ENCODE measurements at regions not wholly inside any gene's neighbourhood (a gene's known extent, or its start where the extent isn't known, plus 50 kb on each side); places are given as distances from the start of the nearest gene placed in this dataset.
"Not testable (repeated sequence)": the region's sequence is repeated elsewhere in the genome, so short reads cannot be mapped to it uniquely, and the experiment has no call there.

DNA sequence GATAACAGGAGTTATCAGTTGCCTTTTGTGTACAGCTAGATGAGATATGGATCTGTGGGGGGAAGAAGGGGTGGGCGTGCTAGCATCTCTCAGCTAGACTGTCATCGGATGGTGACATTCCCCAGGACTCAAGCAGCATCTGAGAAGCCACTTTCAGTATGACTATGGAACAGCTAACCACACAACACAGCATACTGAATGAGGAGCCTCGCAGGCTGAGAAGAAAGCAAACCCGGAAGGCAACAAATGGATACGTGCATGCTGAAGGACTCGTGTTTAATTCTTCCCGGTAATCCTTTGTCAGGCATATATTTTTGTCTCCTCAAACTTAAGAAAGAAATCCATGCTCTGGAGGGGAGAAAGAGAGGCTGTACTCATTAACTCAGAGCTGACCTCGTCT, 95.7 kb upstream of the DGCR6 start:
- TF ChIP-seq, protein P1, sequence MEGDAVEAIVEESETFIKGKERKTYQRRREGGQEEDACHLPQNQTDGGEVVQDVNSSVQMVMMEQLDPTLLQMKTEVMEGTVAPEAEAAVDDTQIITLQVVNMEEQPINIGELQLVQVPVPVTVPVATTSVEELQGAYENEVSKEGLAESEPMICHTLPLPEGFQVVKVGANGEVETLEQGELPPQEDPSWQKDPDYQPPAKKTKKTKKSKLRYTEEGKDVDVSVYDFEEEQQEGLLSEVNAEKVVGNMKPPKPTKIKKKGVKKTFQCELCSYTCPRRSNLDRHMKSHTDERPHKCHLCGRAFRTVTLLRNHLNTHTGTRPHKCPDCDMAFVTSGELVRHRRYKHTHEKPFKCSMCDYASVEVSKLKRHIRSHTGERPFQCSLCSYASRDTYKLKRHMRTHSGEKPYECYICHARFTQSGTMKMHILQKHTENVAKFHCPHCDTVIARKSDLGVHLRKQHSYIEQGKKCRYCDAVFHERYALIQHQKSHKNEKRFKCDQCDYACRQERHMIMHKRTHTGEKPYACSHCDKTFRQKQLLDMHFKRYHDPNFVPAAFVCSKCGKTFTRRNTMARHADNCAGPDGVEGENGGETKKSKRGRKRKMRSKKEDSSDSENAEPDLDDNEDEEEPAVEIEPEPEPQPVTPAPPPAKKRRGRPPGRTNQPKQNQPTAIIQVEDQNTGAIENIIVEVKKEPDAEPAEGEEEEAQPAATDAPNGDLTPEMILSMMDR (IDR thresholded peaks at IDR 0.05), result not testable (repeated sequence)
- not testable (repeated sequence) for TF ChIP-seq MAZ (IDR thresholded peaks at IDR 0.05; ENCODE audit: borderline replicate concordance, low read depth, low read length); RNF2 (IDR thresholded peaks at IDR 0.05; ENCODE audit: borderline replicate concordance, low read depth); FOSB (CRISPR knock-in tag; IDR thresholded peaks at IDR 0.05); HOXA7 (CRISPR knock-in tag; IDR thresholded peaks at IDR 0.05); POLR2AphosphoS2 (conservative IDR thresholded peaks at IDR 0.05; ENCODE audit: low read length)
- TF ChIP-seq, protein P2, sequence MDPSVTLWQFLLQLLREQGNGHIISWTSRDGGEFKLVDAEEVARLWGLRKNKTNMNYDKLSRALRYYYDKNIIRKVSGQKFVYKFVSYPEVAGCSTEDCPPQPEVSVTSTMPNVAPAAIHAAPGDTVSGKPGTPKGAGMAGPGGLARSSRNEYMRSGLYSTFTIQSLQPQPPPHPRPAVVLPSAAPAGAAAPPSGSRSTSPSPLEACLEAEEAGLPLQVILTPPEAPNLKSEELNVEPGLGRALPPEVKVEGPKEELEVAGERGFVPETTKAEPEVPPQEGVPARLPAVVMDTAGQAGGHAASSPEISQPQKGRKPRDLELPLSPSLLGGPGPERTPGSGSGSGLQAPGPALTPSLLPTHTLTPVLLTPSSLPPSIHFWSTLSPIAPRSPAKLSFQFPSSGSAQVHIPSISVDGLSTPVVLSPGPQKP (IDR thresholded peaks at IDR 0.05; ENCODE audit: low read depth, low read length), result not testable (repeated sequence)
- TF ChIP-seq, protein P3, sequence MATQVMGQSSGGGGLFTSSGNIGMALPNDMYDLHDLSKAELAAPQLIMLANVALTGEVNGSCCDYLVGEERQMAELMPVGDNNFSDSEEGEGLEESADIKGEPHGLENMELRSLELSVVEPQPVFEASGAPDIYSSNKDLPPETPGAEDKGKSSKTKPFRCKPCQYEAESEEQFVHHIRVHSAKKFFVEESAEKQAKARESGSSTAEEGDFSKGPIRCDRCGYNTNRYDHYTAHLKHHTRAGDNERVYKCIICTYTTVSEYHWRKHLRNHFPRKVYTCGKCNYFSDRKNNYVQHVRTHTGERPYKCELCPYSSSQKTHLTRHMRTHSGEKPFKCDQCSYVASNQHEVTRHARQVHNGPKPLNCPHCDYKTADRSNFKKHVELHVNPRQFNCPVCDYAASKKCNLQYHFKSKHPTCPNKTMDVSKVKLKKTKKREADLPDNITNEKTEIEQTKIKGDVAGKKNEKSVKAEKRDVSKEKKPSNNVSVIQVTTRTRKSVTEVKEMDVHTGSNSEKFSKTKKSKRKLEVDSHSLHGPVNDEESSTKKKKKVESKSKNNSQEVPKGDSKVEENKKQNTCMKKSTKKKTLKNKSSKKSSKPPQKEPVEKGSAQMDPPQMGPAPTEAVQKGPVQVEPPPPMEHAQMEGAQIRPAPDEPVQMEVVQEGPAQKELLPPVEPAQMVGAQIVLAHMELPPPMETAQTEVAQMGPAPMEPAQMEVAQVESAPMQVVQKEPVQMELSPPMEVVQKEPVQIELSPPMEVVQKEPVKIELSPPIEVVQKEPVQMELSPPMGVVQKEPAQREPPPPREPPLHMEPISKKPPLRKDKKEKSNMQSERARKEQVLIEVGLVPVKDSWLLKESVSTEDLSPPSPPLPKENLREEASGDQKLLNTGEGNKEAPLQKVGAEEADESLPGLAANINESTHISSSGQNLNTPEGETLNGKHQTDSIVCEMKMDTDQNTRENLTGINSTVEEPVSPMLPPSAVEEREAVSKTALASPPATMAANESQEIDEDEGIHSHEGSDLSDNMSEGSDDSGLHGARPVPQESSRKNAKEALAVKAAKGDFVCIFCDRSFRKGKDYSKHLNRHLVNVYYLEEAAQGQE (IDR thresholded peaks at IDR 0.05), result not testable (repeated sequence)

Measured in A549 (cell line).